ENCODE measurements at regions not wholly inside any gene's neighbourhood (a gene's known extent, or its start where the extent isn't known, plus 50 kb on each side); places are given as distances from the start of the nearest gene placed in this dataset.

DNA sequence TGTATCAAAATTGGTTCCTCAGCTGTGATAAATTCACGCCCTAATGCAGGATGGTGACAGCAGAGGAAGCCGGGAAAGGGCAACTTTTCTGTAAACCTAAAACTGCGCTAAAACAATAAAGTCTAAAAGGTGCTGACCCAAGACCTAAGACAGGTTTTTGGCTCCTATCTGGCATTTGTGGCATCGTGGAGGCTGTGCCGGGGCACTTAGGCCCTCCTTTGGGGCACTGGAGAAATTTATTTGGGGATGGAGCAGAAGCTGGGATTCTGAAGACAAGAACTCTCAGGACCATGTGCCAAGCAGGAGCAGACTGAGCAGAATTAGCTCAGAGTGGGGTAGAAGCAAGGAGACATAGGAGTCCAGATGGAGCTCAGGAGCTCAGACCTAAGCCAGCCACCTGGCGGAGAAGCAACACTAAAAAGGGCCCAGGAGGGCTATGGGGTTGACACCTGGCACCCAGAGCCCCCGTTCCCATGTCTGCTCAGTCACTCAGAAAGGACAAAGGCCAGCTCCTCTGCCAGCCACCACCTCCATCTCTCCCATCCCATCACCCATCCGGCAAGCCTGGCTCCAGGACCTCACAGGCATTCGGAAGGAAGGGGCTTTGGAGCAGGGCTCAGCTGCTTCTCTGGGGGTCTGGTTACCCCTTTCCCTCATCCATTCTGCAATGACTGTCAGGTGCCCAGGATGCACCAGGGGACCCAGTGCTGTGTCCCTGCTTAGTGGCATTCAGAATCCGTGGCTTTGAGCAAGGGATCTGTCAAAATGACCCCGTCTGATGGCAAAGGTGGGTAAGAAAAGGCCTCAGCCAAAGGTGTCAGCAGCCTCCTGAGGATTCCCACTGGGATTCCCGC lies 347.7 kb downstream of the NPHP4 start (continued):
- TF ChIP-seq, protein P1, sequence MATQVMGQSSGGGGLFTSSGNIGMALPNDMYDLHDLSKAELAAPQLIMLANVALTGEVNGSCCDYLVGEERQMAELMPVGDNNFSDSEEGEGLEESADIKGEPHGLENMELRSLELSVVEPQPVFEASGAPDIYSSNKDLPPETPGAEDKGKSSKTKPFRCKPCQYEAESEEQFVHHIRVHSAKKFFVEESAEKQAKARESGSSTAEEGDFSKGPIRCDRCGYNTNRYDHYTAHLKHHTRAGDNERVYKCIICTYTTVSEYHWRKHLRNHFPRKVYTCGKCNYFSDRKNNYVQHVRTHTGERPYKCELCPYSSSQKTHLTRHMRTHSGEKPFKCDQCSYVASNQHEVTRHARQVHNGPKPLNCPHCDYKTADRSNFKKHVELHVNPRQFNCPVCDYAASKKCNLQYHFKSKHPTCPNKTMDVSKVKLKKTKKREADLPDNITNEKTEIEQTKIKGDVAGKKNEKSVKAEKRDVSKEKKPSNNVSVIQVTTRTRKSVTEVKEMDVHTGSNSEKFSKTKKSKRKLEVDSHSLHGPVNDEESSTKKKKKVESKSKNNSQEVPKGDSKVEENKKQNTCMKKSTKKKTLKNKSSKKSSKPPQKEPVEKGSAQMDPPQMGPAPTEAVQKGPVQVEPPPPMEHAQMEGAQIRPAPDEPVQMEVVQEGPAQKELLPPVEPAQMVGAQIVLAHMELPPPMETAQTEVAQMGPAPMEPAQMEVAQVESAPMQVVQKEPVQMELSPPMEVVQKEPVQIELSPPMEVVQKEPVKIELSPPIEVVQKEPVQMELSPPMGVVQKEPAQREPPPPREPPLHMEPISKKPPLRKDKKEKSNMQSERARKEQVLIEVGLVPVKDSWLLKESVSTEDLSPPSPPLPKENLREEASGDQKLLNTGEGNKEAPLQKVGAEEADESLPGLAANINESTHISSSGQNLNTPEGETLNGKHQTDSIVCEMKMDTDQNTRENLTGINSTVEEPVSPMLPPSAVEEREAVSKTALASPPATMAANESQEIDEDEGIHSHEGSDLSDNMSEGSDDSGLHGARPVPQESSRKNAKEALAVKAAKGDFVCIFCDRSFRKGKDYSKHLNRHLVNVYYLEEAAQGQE (IDR thresholded peaks at IDR 0.05; ENCODE audit: unreplicated experiment) = no peak
- TF ChIP-seq NANOG (IDR thresholded peaks at IDR 0.05; ENCODE audit: borderline replicate concordance) (no peak), JUNB (IDR thresholded peaks at IDR 0.05; ENCODE audit: unreplicated experiment) (no peak)

DNA sequence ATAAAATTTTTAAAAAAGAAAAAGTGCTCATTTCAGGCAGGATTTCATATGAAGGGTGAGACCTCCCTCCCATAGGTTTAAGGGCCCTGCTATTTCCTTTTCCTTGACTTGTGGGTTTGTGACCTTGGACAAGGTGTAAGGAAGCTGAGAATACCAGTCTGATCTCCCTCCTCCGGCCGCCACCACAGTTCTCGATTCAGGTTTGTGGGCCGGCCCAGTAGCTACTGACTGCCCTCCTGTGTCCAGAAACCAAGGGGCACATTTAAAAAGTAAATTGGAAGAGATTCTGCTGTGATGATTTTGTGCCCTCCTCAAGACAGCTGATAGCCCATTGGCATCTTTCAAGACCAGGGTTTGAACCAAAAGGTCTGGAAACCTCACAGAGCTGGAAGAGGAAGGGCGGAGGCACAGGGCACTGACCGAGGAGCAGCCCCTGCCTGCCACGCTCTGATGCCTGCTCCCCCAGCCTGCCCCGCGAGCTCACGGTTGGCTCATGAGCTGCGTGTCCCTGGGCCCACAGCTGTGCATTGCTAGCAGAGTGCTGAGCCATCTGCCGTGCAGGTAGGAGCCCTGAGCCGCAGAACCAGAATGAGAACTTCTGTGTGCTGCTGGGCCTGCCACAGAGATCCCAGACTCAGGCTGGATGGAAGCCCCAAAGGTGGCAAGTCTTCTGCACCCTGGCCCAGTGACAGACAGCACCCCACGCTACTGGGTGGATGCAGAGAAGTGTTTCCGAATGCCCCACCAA lies 348.7 kb downstream of the NPHP4 start:
- DNase-seq (ENCODE audit: low spot score) = no peak
- peak; percentile 35; the same call in 1 of the 3 replicates for ATAC-seq
- H3K27me3 ChIP-seq (ENCODE audit: insufficient read depth) = no peaks in the 10 kb centered on the region
- peaks cover 4% of the 10 kb centered on the region; the same call in 2 of the 3 replicates for H3K4me1 Mint-ChIP-seq
- H3K27ac Mint-ChIP-seq = peak overlapping the region; percentile 13; the same call in 1 of the 2 replicates
- H3K36me3 Mint-ChIP-seq (ENCODE audit: low read depth) = no peaks in the 10 kb centered on the region
- H3K36me3 ChIP-seq (ENCODE audit: insufficient read depth) = no peaks in the 10 kb centered on the region
- no peak overlapping the region for H3K27ac ChIP-seq (ENCODE audit: low read depth)
- H3K27me3 Mint-ChIP-seq (ENCODE audit: insufficient read depth, low read depth, poor library complexity) = peaks cover 11% of the 10 kb centered on the region
- H3K4me3 Mint-ChIP-seq = no peak overlapping the region
- H4K20me1 ChIP-seq (replicated peaks; ENCODE audit: insufficient read depth) = no peaks in the 10 kb centered on the region
- H3K4me2 ChIP-seq = no peak overlapping the region
- TF ChIP-seq CREB1 (CRISPR knock-in tag; IDR thresholded peaks at IDR 0.05; ENCODE audit: low read depth) = no peak
- no peak for TF ChIP-seq ZNF331 (CRISPR knock-in tag; IDR thresholded peaks at IDR 0.05; ENCODE audit: low read depth)
- TF ChIP-seq, protein P1 (IDR thresholded peaks at IDR 0.05; ENCODE audit: unreplicated experiment) = no peak
- no peak overlapping the region for H3K4me3 ChIP-seq
- no peaks in the 10 kb centered on the region for H3K79me2 ChIP-seq (replicated peaks; ENCODE audit: insufficient read depth)
- H3K4me1 ChIP-seq (ENCODE audit: insufficient read depth) = no peaks in the 10 kb centered on the region
- no peaks in the 10 kb centered on the region for H3K9me2 ChIP-seq (ENCODE audit: insufficient read depth)
- H3F3A ChIP-seq (replicated peaks; ENCODE audit: low read depth) = no peaks in the 10 kb centered on the region
- peaks cover 7% of the 10 kb centered on the region for H3K9me3 Mint-ChIP-seq
- H2AFZ ChIP-seq = no peak overlapping the region
